ENCODE measurements at regions not wholly inside any gene's neighbourhood (a gene's known extent, or its start where the extent isn't known, plus 50 kb on each side); places are given as distances from the start of the nearest gene placed in this dataset.

- Histone ChIP-seq H3K9me3 (replicated peaks in 1 of 2; ENCODE audit: control insufficient read depth in 1 of 2, insufficient read depth in 1 of 2, low read length in 2 of 2) (peaks cover 4 to 10% of the 10 kb centered on the region in 2 donors), H3K4me1 (ENCODE audit: control insufficient read depth in 1 of 2, insufficient read depth in 2 of 2, low read length in 2 of 2) (no peaks in the 10 kb centered on the region), H3K4me3 (replicated peaks in 1 of 3; ENCODE audit: low read depth in 2 of 3, low read length in 3 of 3) (no peak overlapping the region), H2AFZ (ENCODE audit: insufficient read depth, low read depth, low read length, poor library complexity, severe bottlenecking) (no peak overlapping the region), H3K27me3 (ENCODE audit: control insufficient read depth in 2 of 2, insufficient read depth in 2 of 2, low read length in 2 of 2) (no peaks in the 10 kb centered on the region), H4K20me1 (ENCODE audit: insufficient read depth, low read length) (no peaks in the 10 kb centered on the region), H3K27ac (ENCODE audit: low read depth in 1 of 2, low read length in 2 of 2) (no peak overlapping the region), H3K79me2 (ENCODE audit: insufficient read depth, low read length) (no peaks in the 10 kb centered on the region), H3K9ac (ENCODE audit: insufficient read depth, low read length, poor library complexity, severe bottlenecking) (no peak overlapping the region), H3K4me2 (replicated peaks; ENCODE audit: extremely low read depth, low read length, poor library complexity, severe bottlenecking) (no peak overlapping the region), H3K36me3 (replicated peaks in 1 of 2; ENCODE audit: control insufficient read depth in 1 of 2, insufficient read depth in 2 of 2, low read length in 2 of 2) (no peaks in the 10 kb centered on the region)
- H3K36me3 Mint-ChIP-seq, result no peaks in the 10 kb centered on the region
- H3K27me3 Mint-ChIP-seq (ENCODE audit: low read depth in 3 of 3), result peaks cover 0 to 3% (median 1%) of the 10 kb centered on the region in 3 donors
- no peak overlapping the region for H3K4me3 Mint-ChIP-seq
- no peak for DNase-seq
- no peak for TF ChIP-seq CTCF (IDR thresholded peaks at IDR 0.05)
- no CpG with 5 or more reads among the region's 2 CpGs for WGBS (ENCODE audit: insufficient coverage)
- H3K4me1 Mint-ChIP-seq, result no peaks in the 10 kb centered on the region
- peaks cover 0 to 24% (median 4%) of the 10 kb centered on the region in 7 donors for H3K9me3 Mint-ChIP-seq
- intact Hi-C loops (cut with micrococcal nuclease), result no loop called here
- no peak overlapping the region for H3K27ac Mint-ChIP-seq
Measured at GRCh38 chr6:19635728-19636127, 201.4 kb upstream of the ID4 start.

- Histone ChIP-seq H3K9me3 (replicated peaks in 1 of 2; ENCODE audit: control insufficient read depth in 1 of 2, insufficient read depth in 1 of 2, low read length in 2 of 2) (peaks cover 4 to 10% of the 10 kb centered on the region in 2 donors), H3K4me3 (replicated peaks in 1 of 3; ENCODE audit: low read depth in 2 of 3, low read length in 3 of 3) (no peak overlapping the region), H3K9ac (ENCODE audit: insufficient read depth, low read length, poor library complexity, severe bottlenecking) (no peak overlapping the region), H3K27ac (ENCODE audit: low read depth in 1 of 2, low read length in 2 of 2) (no peak overlapping the region), H3K27me3 (ENCODE audit: control insufficient read depth in 2 of 2, insufficient read depth in 2 of 2, low read length in 2 of 2) (no peaks in the 10 kb centered on the region), H3K4me1 (ENCODE audit: control insufficient read depth in 1 of 2, insufficient read depth in 2 of 2, low read length in 2 of 2) (no peaks in the 10 kb centered on the region), H2AFZ (ENCODE audit: insufficient read depth, low read depth, low read length, poor library complexity, severe bottlenecking) (no peak overlapping the region), H3K4me2 (replicated peaks; ENCODE audit: extremely low read depth, low read length, poor library complexity, severe bottlenecking) (no peak overlapping the region), H3K36me3 (replicated peaks in 1 of 2; ENCODE audit: control insufficient read depth in 1 of 2, insufficient read depth in 2 of 2, low read length in 2 of 2) (no peaks in the 10 kb centered on the region), H4K20me1 (ENCODE audit: insufficient read depth, low read length) (no peaks in the 10 kb centered on the region), H3K79me2 (ENCODE audit: insufficient read depth, low read length) (no peaks in the 10 kb centered on the region)
- Mint-ChIP-seq H3K4me1 (no peaks in the 10 kb centered on the region), H3K4me3 (no peak overlapping the region), H3K27ac (no peak overlapping the region), H3K9me3 (peaks cover 0 to 24% (median 4%) of the 10 kb centered on the region in 7 donors), H3K36me3 (no peaks in the 10 kb centered on the region), H3K27me3 (ENCODE audit: low read depth in 3 of 3) (peaks cover 0 to 3% (median 1%) of the 10 kb centered on the region in 3 donors)
- WGBS (ENCODE audit: insufficient coverage), result no CpG with 5 or more reads among the region's 1 CpG
- TF ChIP-seq CTCF (IDR thresholded peaks at IDR 0.05), result no peak
- DNase-seq, result no peak
- intact Hi-C loops (cut with micrococcal nuclease), result no loop called here
Measured at GRCh38 chr6:19637010-19637409, 200.2 kb upstream of the ID4 start.

Measured in CD14-positive monocyte (primary cell).